Choroid plexus epithelial cell (primary cell): ENCODE measurements at regions not wholly inside any gene's neighbourhood (a gene's known extent, or its start where the extent isn't known, plus 50 kb on each side); places are given as distances from the start of the nearest gene placed in this dataset.

Source experiments
- DNase-seq: peaks from one replicate; pipeline ENCODE4 v3.0.0-alpha.2; 2010; ENCODE audit warnings: low read depth
- H3K4me3 ChIP-seq: 2 replicates; pipeline ENCODE4 v1.5.1; 2011; ENCODE audit warnings: low read depth, mild to moderate bottlenecking, control low read depth, low read length, moderate library complexity
- TF ChIP-seq, protein P1 (sequence below): conservative IDR thresholded peaks from 2 replicates; pipeline ENCODE4 v1.5.1; 2011; ENCODE audit warnings: low read depth, mild to moderate bottlenecking, control low read depth, inconsistent platforms, low read length, moderate library complexity

DNA sequence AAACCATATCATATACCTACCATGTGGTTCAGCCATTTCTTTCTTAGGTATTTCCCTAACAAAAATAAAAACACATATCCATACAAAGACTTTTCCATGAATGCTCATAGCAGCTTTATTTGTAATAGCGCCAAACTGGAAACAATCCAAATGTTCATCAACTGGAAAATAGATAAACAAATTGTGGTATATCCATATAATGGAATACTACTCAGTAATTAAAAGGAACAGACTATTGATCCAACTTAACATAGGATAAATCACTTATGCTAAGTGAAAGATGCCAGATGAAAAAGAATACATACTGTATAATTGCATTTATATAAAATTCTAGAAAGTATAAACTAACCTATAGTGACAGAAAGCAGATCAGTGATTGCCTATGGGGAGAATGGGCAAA lies 323.3 kb downstream of the BUD13 start:
- TF ChIP-seq, protein P1, sequence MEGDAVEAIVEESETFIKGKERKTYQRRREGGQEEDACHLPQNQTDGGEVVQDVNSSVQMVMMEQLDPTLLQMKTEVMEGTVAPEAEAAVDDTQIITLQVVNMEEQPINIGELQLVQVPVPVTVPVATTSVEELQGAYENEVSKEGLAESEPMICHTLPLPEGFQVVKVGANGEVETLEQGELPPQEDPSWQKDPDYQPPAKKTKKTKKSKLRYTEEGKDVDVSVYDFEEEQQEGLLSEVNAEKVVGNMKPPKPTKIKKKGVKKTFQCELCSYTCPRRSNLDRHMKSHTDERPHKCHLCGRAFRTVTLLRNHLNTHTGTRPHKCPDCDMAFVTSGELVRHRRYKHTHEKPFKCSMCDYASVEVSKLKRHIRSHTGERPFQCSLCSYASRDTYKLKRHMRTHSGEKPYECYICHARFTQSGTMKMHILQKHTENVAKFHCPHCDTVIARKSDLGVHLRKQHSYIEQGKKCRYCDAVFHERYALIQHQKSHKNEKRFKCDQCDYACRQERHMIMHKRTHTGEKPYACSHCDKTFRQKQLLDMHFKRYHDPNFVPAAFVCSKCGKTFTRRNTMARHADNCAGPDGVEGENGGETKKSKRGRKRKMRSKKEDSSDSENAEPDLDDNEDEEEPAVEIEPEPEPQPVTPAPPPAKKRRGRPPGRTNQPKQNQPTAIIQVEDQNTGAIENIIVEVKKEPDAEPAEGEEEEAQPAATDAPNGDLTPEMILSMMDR, result no peak
- no peak for DNase-seq
- no peak overlapping the region for H3K4me3 ChIP-seq

GRCh38 chr11:116446048-116446941 lies 326.5 kb downstream of the BUD13 start:
- TF ChIP-seq, protein P1, result no peak
- no peak for DNase-seq
- no peak overlapping the region for H3K4me3 ChIP-seq

GRCh38 chr11:116445108-116446047 lies 327.4 kb downstream of the BUD13 start:
- TF ChIP-seq, protein P1, result no peak
- no peak for DNase-seq
- H3K4me3 ChIP-seq, result no peak overlapping the region

DNA sequence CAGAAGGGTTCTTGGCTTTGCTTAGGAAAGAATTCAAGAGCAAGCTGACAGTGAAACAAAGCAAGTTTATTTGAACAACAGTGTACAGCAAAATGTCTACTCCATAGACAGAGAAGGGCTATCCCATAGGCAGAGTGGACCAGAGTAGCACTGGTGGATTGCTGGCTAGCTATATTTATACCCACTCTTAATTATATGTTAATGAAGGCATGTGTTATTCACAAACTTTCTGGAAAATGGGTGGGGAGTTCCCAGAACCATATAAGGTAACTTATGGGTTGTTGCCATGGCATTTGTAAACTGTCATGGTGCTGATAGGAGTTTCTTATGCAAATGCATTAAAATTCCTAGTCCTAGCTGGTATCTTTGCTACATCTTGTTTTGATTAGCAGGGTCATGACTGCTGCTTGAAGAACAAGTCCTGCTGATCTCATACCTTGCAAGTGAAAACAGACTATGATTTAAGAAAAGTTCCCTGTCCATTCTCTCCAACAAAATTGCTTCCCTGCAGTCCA lies 330.5 kb downstream of the BUD13 start:
- no peak overlapping the region for H3K4me3 ChIP-seq
- no peak for DNase-seq
- TF ChIP-seq, protein P1, result no peak

GRCh38 chr11:116439361-116439677 lies 333.5 kb downstream of the BUD13 start:
- TF ChIP-seq, protein P1, result no peak
- H3K4me3 ChIP-seq, result no peak overlapping the region
- no peak for DNase-seq

DNA sequence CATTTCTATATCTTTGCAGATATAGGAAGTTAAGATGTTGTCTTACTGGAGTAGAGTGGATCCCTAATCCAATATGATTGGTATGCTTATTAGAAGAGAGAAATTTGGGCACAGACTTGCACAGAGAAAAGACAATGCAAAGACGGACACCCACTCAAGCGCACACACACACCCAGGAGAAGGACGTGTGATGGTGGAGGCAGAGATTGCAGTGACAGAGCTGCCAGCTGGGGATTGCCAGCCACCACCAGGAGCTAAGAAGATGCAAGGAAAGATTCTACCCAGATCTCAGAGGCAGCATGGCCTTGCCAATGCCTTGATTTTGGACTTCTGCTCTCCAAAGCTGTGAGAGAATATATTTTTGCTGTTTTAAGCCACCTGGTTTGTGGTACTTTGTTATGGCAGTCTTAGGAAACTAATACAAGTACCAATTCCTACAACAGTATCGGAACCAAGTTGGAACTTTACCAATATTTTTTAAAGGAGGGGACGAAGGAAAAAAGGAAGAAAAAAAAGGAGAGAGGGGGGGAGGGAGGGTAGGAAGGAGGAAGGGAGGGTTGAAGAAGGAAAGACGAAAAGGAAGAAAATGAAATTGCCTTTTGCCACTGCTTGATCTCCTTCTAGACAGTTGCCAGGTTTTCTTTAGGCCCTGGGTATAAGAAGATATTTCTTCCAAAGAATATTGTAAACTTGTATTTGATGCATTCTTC lies 334.0 kb downstream of the BUD13 start:
- TF ChIP-seq, protein P1, result no peak
- no peak for DNase-seq
- no peak overlapping the region for H3K4me3 ChIP-seq
